B cell (primary cell): ENCODE measurements at regions not wholly inside any gene's neighbourhood (a gene's known extent, or its start where the extent isn't known, plus 50 kb on each side); places are given as distances from the start of the nearest gene placed in this dataset.

ENCODE experiments used
- ATAC-seq: fragments of 200-7000 bp; cut with Tn5 transposase; one replicate; pipeline ENCODE4 v1.10.0; 2021; ENCODE audit warnings: low read depth, mild to moderate bottlenecking, moderate number of reproducible peaks, moderate library complexity
- CTCF ChIA-PET: fragments of 350-600 bp; sonication (Branson Sonifier 250); formaldehyde crosslinking; loops from one replicate; lab custom pipeline; 2021; ENCODE audit warnings: antibody characterized with exemption, inconsistent platforms; lab: Charles Lee
- POLR2A ChIA-PET: fragments of 350-600 bp; sonication (Branson Sonifier 250); formaldehyde crosslinking; loops from one replicate; lab custom pipeline; 2021; ENCODE audit warnings: antibody characterized with exemption; lab: Charles Lee
- DNase-seq: peaks from one replicate; pipeline ENCODE4 v3.0.0; 2013
- H2AFZ ChIP-seq: 2 replicates; pipeline ENCODE4 v1.6.1; 2012; ENCODE audit warnings: mild to moderate bottlenecking, low read depth, low read length; ENCODE audit not compliant: insufficient read depth, poor library complexity, severe bottlenecking
- H3K27ac ChIP-seq, 2 donors: 1 replicate in 1 of 2; 2 replicates in 1 of 2; pipeline ENCODE4 v1.5.1; 2012 to 2013; ENCODE audit warnings: low read length in 2 of 2, mild to moderate bottlenecking in 2 of 2, moderate library complexity in 1 of 2
- H3K27me3 ChIP-seq, 4 experiments: fragments of 200-600 bp in 1 of 4; sonication (generic) in 1 of 4; replicated peaks in 1 of 4; 1 replicate in 2 of 4; 2 replicates in 2 of 4; pipeline versions ENCODE4 v1.6.1 to v1.7.0; 2013 to 2016; ENCODE audit warnings: low read length in 3 of 4, mild to moderate bottlenecking in 2 of 4, mixed read lengths in 1 of 4, moderate library complexity in 1 of 4; ENCODE audit not compliant: insufficient read depth in 4 of 4, control insufficient read depth in 3 of 4; ENCODE audit errors: control extremely low read depth in 1 of 4
- H3K36me3 ChIP-seq, 2 experiments: replicated peaks in 1 of 2; 1 replicate in 1 of 2; 2 replicates in 1 of 2; pipeline versions ENCODE4 v1.6.1 to v1.7.1; 2013; ENCODE audit warnings: low read length in 1 of 2; ENCODE audit not compliant: insufficient read depth in 2 of 2, control insufficient read depth in 1 of 2; ENCODE audit errors: control extremely low read depth in 1 of 2, extremely low read depth in 1 of 2
- H3K4me1 ChIP-seq, 2 donors: fragments of 200-600 bp in 1 of 2; sonication (generic) in 1 of 2; 1 replicate in 1 of 2; 2 replicates in 1 of 2; pipeline versions ENCODE4 v1.5.1 to v1.6.1; 2013 to 2017; ENCODE audit warnings: low read length in 2 of 2; ENCODE audit not compliant: control insufficient read depth in 2 of 2, insufficient read depth in 2 of 2
- H3K4me2 ChIP-seq: replicated peaks from 2 replicates; pipeline ENCODE3; 2012; ENCODE audit warnings: mild to moderate bottlenecking, low read depth, low read length; ENCODE audit not compliant: poor library complexity, severe bottlenecking
- H3K4me3 ChIP-seq, 5 experiments: fragments of 200-600 bp in 1 of 5; sonication (generic) in 1 of 5; 1 replicate in 3 of 5; 2 replicates in 2 of 5; pipeline versions ENCODE4 v1.5.1 to v1.7.0; 2011 to 2016; ENCODE audit warnings: low read length in 4 of 5, mild to moderate bottlenecking in 4 of 5, low read depth in 2 of 5, control low read depth in 1 of 5, moderate library complexity in 1 of 5; ENCODE audit not compliant: insufficient read depth in 1 of 5; ENCODE audit errors: control extremely low read depth in 1 of 5, extremely low read depth in 1 of 5
- H3K79me2 ChIP-seq: fragments of 200-600 bp; sonication (generic); one replicate; pipeline ENCODE4 v1.6.0; 2016; ENCODE audit warnings: low read length; ENCODE audit not compliant: control insufficient read depth, insufficient read depth
- H3K9ac ChIP-seq: fragments of 200-600 bp; sonication (generic); 2 replicates; pipeline ENCODE4 v1.6.1; 2017; ENCODE audit warnings: mild to moderate bottlenecking, low read length, moderate library complexity
- H3K9me3 ChIP-seq, 3 donors: one replicate each; pipeline versions ENCODE4 v1.6.1 to v1.7.1; 2013; ENCODE audit warnings: low read length in 2 of 3; ENCODE audit not compliant: control insufficient read depth in 2 of 3, insufficient read depth in 1 of 3; ENCODE audit errors: control extremely low read depth in 1 of 3
- H4K20me1 ChIP-seq: 2 replicates; pipeline ENCODE4 v1.6.0; 2012; ENCODE audit warnings: mild to moderate bottlenecking, low read length; ENCODE audit not compliant: insufficient read depth, control insufficient read depth, poor library complexity, severe bottlenecking
- H3K27ac Mint-ChIP-seq: one replicate; pipeline ENCODE4 v1.8.0; 2021; ENCODE audit warnings: mixed read lengths
- H3K27me3 Mint-ChIP-seq: one replicate; pipeline ENCODE4 v1.8.0; 2021; ENCODE audit warnings: mixed read lengths
- H3K4me1 Mint-ChIP-seq: one replicate; pipeline ENCODE4 v1.8.0; 2021; ENCODE audit warnings: mixed read lengths
- H3K4me3 Mint-ChIP-seq: one replicate; pipeline ENCODE4 v1.8.0; 2021; ENCODE audit warnings: mixed read lengths
- H3K9me3 Mint-ChIP-seq: one replicate; pipeline ENCODE4 v1.8.0; 2022; ENCODE audit warnings: mixed read lengths; ENCODE audit not compliant: insufficient read depth
- CTCF ChIP-seq: fragments of 200-600 bp; IDR thresholded peaks from one replicate; pipeline ENCODE4 v1.8.0; 2022; ENCODE audit warnings: antibody characterized with exemption, mild to moderate bottlenecking
- EZH2 ChIP-seq: IDR thresholded peaks from 2 replicates; pipeline ENCODE4 v1.6.1; 2012; ENCODE audit warnings: borderline replicate concordance, low read depth, mild to moderate bottlenecking, moderate library complexity, low read length; ENCODE audit not compliant: insufficient read depth, poor library complexity, severe bottlenecking
- WGBS: methylation state at CpG from one replicate; pipeline ENCODE4 v1.1.5; 2013; ENCODE audit warnings: missing lambda C conversion rate; ENCODE audit not compliant: insufficient coverage; 5-methylcytosine and 5-hydroxymethylcytosine counted together
- intact Hi-C: fragments of 100-400 bp; cut with micrococcal nuclease; formaldehyde crosslinking; loops from one replicate; pipeline ENCODE4 v1.10.0; 2022

- POLR2A ChIA-PET: no interaction called here
- Histone ChIP-seq H3K4me2 (no peak overlapping the region), H3K4me3 (no peak overlapping the region), H3K4me1 (no peaks in the 10 kb centered on the region), H3K9me3 (peaks cover 0 to 9% (median 0%) of the 10 kb centered on the region in 3 donors), H3K27me3 (no peaks in the 10 kb centered on the region), H4K20me1 (no peaks in the 10 kb centered on the region), H3K36me3 (no peaks in the 10 kb centered on the region), H2AFZ (no peak overlapping the region), H3K79me2 (no peaks in the 10 kb centered on the region), H3K27ac (no peak overlapping the region), H3K9ac (no peak overlapping the region)
- CTCF ChIA-PET: no interaction called here
- DNase-seq: no peak
- no peak overlapping the region for H3K4me3 Mint-ChIP-seq
- H3K4me1 Mint-ChIP-seq: peaks cover 5% of the 10 kb centered on the region
- H3K27me3 Mint-ChIP-seq: peaks cover 10% of the 10 kb centered on the region
- no peaks in the 10 kb centered on the region for H3K9me3 Mint-ChIP-seq
- ATAC-seq: no peak
- TF ChIP-seq CTCF: no peak
- TF ChIP-seq EZH2: no peak
- 88% methylated on average over 14 of the region's 16 CpGs for WGBS
- H3K27ac Mint-ChIP-seq: no peak overlapping the region
- intact Hi-C loops: no loop called here
Observed at GRCh38 chr20:24815196-24815815, 133.8 kb upstream of the CST7 start.

- Histone ChIP-seq H3K27me3 (no peaks in the 10 kb centered on the region), H3K4me2 (no peak overlapping the region), H2AFZ (no peak overlapping the region), H3K9me3 (peaks cover 0 to 9% (median 0%) of the 10 kb centered on the region in 3 donors), H3K79me2 (no peaks in the 10 kb centered on the region), H3K36me3 (no peaks in the 10 kb centered on the region), H4K20me1 (no peaks in the 10 kb centered on the region), H3K9ac (no peak overlapping the region), H3K27ac (no peak overlapping the region), H3K4me1 (no peaks in the 10 kb centered on the region), H3K4me3 (no peak overlapping the region)
- Mint-ChIP-seq H3K27me3 (peaks cover 10% of the 10 kb centered on the region), H3K4me1 (peaks cover 5% of the 10 kb centered on the region), H3K4me3 (no peak overlapping the region), H3K27ac (no peak overlapping the region), H3K9me3 (no peaks in the 10 kb centered on the region)
- POLR2A ChIA-PET: no interaction called here
- ATAC-seq (no peak), DNase-seq (no peak)
- intact Hi-C loops: no loop called here
- TF ChIP-seq CTCF (no peak), EZH2 (no peak)
- CTCF ChIA-PET: no interaction called here
- WGBS: 90% methylated on average over 13 of the region's 17 CpGs
Observed at GRCh38 chr20:24815931-24816330, 133.1 kb upstream of the CST7 start.
